Mesothelial cell of epicardium (in vitro differentiated cells): ENCODE measurements at regions not wholly inside any gene's neighbourhood (a gene's known extent, or its start where the extent isn't known, plus 50 kb on each side); places are given as distances from the start of the nearest gene placed in this dataset.

Source experiments
- DNase-seq, 2 experiments: peaks; one replicate each; pipeline ENCODE4 v3.0.0; 2021; ENCODE audit warnings: low spot score in 2 of 2; ENCODE audit not compliant: unreplicated experiment in 2 of 2
- H3K27ac Mint-ChIP-seq: 2 replicates; pipeline ENCODE4 v1.8.0; 2021; ENCODE audit warnings: mixed read lengths
- H3K27me3 Mint-ChIP-seq: 2 replicates; pipeline ENCODE4 v1.8.0; 2021; ENCODE audit warnings: low read depth, mixed read lengths
- H3K36me3 Mint-ChIP-seq: 2 replicates; pipeline ENCODE4 v1.8.0; 2021; ENCODE audit warnings: mixed read lengths
- H3K4me1 Mint-ChIP-seq: 2 replicates; pipeline ENCODE4 v1.8.0; 2021; ENCODE audit warnings: mixed read lengths
- H3K4me3 Mint-ChIP-seq: 2 replicates; pipeline ENCODE4 v1.8.0; 2021; ENCODE audit warnings: mild to moderate bottlenecking, moderate library complexity, mixed read lengths
- H3K9me3 Mint-ChIP-seq: 2 replicates; pipeline ENCODE4 v1.8.0; 2021; ENCODE audit warnings: mixed read lengths
- CTCF ChIP-seq: fragments of 200-600 bp; sonication (generic); IDR thresholded peaks from one replicate; pipeline ENCODE4 v1.5.0; 2021; ENCODE audit warnings: antibody characterized with exemption; ENCODE audit not compliant: unreplicated experiment

- H3K4me1 Mint-ChIP-seq: peaks cover 3% of the 10 kb centered on the region
- H3K4me3 Mint-ChIP-seq: no peak overlapping the region
- H3K9me3 Mint-ChIP-seq: no peaks in the 10 kb centered on the region
- peaks cover 18% of the 10 kb centered on the region for H3K27me3 Mint-ChIP-seq
- H3K36me3 Mint-ChIP-seq: no peaks in the 10 kb centered on the region
- no peak for TF ChIP-seq CTCF
- DNase-seq: no peak
- no peak overlapping the region for H3K27ac Mint-ChIP-seq
Observed at GRCh38 chr4:23959396-23960148, 69.7 kb upstream of the PPARGC1A start.

GRCh38 chr4:23958749-23959148 lies 68.9 kb upstream of the PPARGC1A start:
- no peak for DNase-seq
- no peak overlapping the region for H3K27ac Mint-ChIP-seq
- no peak overlapping the region for H3K4me3 Mint-ChIP-seq
- peaks cover 3% of the 10 kb centered on the region for H3K4me1 Mint-ChIP-seq
- no peak for TF ChIP-seq CTCF
- H3K9me3 Mint-ChIP-seq: no peaks in the 10 kb centered on the region
- H3K27me3 Mint-ChIP-seq: peaks cover 14% of the 10 kb centered on the region
- H3K36me3 Mint-ChIP-seq: no peaks in the 10 kb centered on the region

GRCh38 chr4:23957465-23957864 lies 67.6 kb upstream of the PPARGC1A start:
- Mint-ChIP-seq H3K9me3 (no peaks in the 10 kb centered on the region), H3K4me1 (peaks cover 3% of the 10 kb centered on the region), H3K36me3 (no peaks in the 10 kb centered on the region), H3K4me3 (no peak overlapping the region), H3K27me3 (peaks cover 7% of the 10 kb centered on the region), H3K27ac (no peak overlapping the region)
- TF ChIP-seq CTCF: no peak
- DNase-seq: no peak

- Mint-ChIP-seq H3K36me3 (no peaks in the 10 kb centered on the region), H3K4me1 (peaks cover 3% of the 10 kb centered on the region), H3K9me3 (peaks cover 1% of the 10 kb centered on the region), H3K27me3 (peaks cover 7% of the 10 kb centered on the region), H3K27ac (no peak overlapping the region), H3K4me3 (no peak overlapping the region)
- DNase-seq: no peak
- no peak for TF ChIP-seq CTCF
Observed at GRCh38 chr4:23956601-23957364, 66.9 kb upstream of the PPARGC1A start.

- H3K9me3 Mint-ChIP-seq: peaks cover 3% of the 10 kb centered on the region
- DNase-seq: no peak
- H3K27ac Mint-ChIP-seq: no peak overlapping the region
- H3K27me3 Mint-ChIP-seq: peaks cover 7% of the 10 kb centered on the region
- H3K36me3 Mint-ChIP-seq: no peaks in the 10 kb centered on the region
- H3K4me3 Mint-ChIP-seq: no peak overlapping the region
- TF ChIP-seq CTCF: no peak
- no peaks in the 10 kb centered on the region for H3K4me1 Mint-ChIP-seq
Observed at GRCh38 chr4:23952258-23952657, 62.4 kb upstream of the PPARGC1A start.
